SK-N-SH treated with all-trans-retinoic acid at 6 μM for 48 hours (cell line): ENCODE measurements at regions not wholly inside any gene's neighbourhood (a gene's known extent, or its start where the extent isn't known, plus 50 kb on each side); places are given as distances from the start of the nearest gene placed in this dataset.

Experiments
- ATAC-seq: fragments of 200-7000 bp; cut with Tn5 transposase; 3 replicates; pipeline ENCODE4 v1.9.1; 2020; ENCODE audit warnings: mild to moderate bottlenecking, moderate library complexity
- ARNTL ChIP-seq: fragments of 450-650 bp; formaldehyde crosslinking; IDR thresholded peaks from 2 replicates; pipeline ENCODE4 v1.5.0; 2020; ENCODE audit warnings: low read depth, mild to moderate bottlenecking, moderate library complexity, borderline replicate concordance
- BACH2 ChIP-seq: fragments of 250-450 bp; sonication (Bioruptor Pico); IDR thresholded peaks from 2 replicates; pipeline ENCODE4 v1.9.0; 2021; ENCODE audit warnings: mild to moderate bottlenecking, borderline replicate concordance
- CREB5 ChIP-seq: fragments of 250-450 bp; sonication (Bioruptor Pico); IDR thresholded peaks from 2 replicates; pipeline ENCODE4 v1.5.1; 2020; ENCODE audit warnings: low read depth, mild to moderate bottlenecking, moderate library complexity
- CSDC2 ChIP-seq: fragments of 250-450 bp; sonication (Bioruptor Pico); IDR thresholded peaks from 2 replicates; pipeline ENCODE4 v1.5.0; 2020; ENCODE audit warnings: mild to moderate bottlenecking, moderate library complexity
- ESRRG ChIP-seq: fragments of 250-450 bp; sonication (Bioruptor Pico); IDR thresholded peaks from 2 replicates; pipeline ENCODE4 v1.6.1; 2021; ENCODE audit warnings: mild to moderate bottlenecking
- ISL1 ChIP-seq: fragments of 250-450 bp; sonication (Bioruptor Pico); IDR thresholded peaks from 2 replicates; pipeline ENCODE4 v2.1.2; 2022; ENCODE audit warnings: mild to moderate bottlenecking, moderate library complexity
- OSR1 ChIP-seq: fragments of 250-450 bp; sonication (Bioruptor Pico); IDR thresholded peaks from 2 replicates; pipeline ENCODE4 v1.8.0; 2022; ENCODE audit warnings: moderate library complexity, mild to moderate bottlenecking, inconsistent platforms
- PATZ1 ChIP-seq: fragments of 250-450 bp; sonication (Bioruptor Pico); IDR thresholded peaks from 2 replicates; pipeline ENCODE4 v1.8.0; 2020; ENCODE audit warnings: mild to moderate bottlenecking, moderate library complexity, borderline replicate concordance
- POU6F1 ChIP-seq: fragments of 250-450 bp; sonication (Bioruptor Pico); IDR thresholded peaks from 2 replicates; pipeline ENCODE4 v1.8.0; 2021; ENCODE audit warnings: low read depth, mild to moderate bottlenecking, moderate library complexity, borderline replicate concordance
- PPARA ChIP-seq: fragments of 250-450 bp; sonication (Bioruptor Pico); IDR thresholded peaks from 2 replicates; pipeline ENCODE4 v1.5.0; 2020; ENCODE audit warnings: mild to moderate bottlenecking, borderline replicate concordance
- RARB ChIP-seq: fragments of 250-450 bp; sonication (Bioruptor Pico); IDR thresholded peaks from 2 replicates; pipeline ENCODE4 v1.8.0; 2021; ENCODE audit warnings: mild to moderate bottlenecking, moderate library complexity
- SNAI2 ChIP-seq: fragments of 250-450 bp; sonication (Bioruptor Pico); IDR thresholded peaks from 2 replicates; pipeline ENCODE4 v1.5.0; 2020; ENCODE audit warnings: mild to moderate bottlenecking, moderate library complexity
- TCF4 ChIP-seq: fragments of 250-450 bp; sonication (Bioruptor Pico); IDR thresholded peaks from 2 replicates; pipeline ENCODE4 v1.8.0; 2021; ENCODE audit warnings: mild to moderate bottlenecking, moderate library complexity, borderline replicate concordance
- TOX ChIP-seq: fragments of 250-450 bp; sonication (Bioruptor Pico); IDR thresholded peaks from 2 replicates; pipeline ENCODE4 v1.8.0; 2021; ENCODE audit warnings: mild to moderate bottlenecking, moderate library complexity, borderline replicate concordance
- ZC3H10 ChIP-seq: fragments of 250-450 bp; sonication (Bioruptor Pico); IDR thresholded peaks from 2 replicates; pipeline ENCODE4 v1.5.1; 2021; ENCODE audit warnings: mild to moderate bottlenecking, moderate library complexity
- ZFP3 ChIP-seq: fragments of 250-450 bp; sonication (Bioruptor Pico); IDR thresholded peaks from 2 replicates; pipeline ENCODE4 v1.5.0; 2020; ENCODE audit warnings: mild to moderate bottlenecking, moderate library complexity
- ZFP30 ChIP-seq: fragments of 450-650 bp; formaldehyde crosslinking; IDR thresholded peaks from 2 replicates; pipeline ENCODE4 v1.5.0; 2022; ENCODE audit warnings: mild to moderate bottlenecking, moderate library complexity
- ZNF565 ChIP-seq: fragments of 450-650 bp; formaldehyde crosslinking; conservative IDR thresholded peaks from 2 replicates; pipeline ENCODE4 v1.5.0; 2020; ENCODE audit warnings: low read depth, mild to moderate bottlenecking, moderate library complexity
- ZNF70 ChIP-seq: fragments of 450-650 bp; formaldehyde crosslinking; IDR thresholded peaks from 2 replicates; pipeline ENCODE4 v1.5.0; 2020; ENCODE audit warnings: mild to moderate bottlenecking, moderate library complexity
- ZNF8 ChIP-seq: fragments of 450-650 bp; formaldehyde crosslinking; IDR thresholded peaks from 2 replicates; pipeline ENCODE4 v1.5.0; 2020; ENCODE audit warnings: mild to moderate bottlenecking, moderate library complexity
- TF ChIP-seq, protein P1 (sequence below): fragments of 250-450 bp; sonication (Bioruptor Pico); IDR thresholded peaks from 2 replicates; pipeline ENCODE4 v1.5.0; 2020; ENCODE audit warnings: mild to moderate bottlenecking, moderate library complexity

- no peak for TF ChIP-seq ZC3H10 (CRISPR knock-in tag)
- no peak for TF ChIP-seq ZFP3 (CRISPR knock-in tag)
- no peak for TF ChIP-seq RARB (CRISPR knock-in tag)
- TF ChIP-seq ISL1 = no peak
- TF ChIP-seq OSR1 = no peak
- no peak for TF ChIP-seq TCF4 (CRISPR knock-in tag)
- no peak for TF ChIP-seq PPARA
- TF ChIP-seq POU6F1 (CRISPR knock-in tag) = no peak
- TF ChIP-seq ZNF8 = no peak
- TF ChIP-seq SNAI2 (CRISPR knock-in tag) = no peak
- no peak for TF ChIP-seq CREB5 (CRISPR knock-in tag)
- TF ChIP-seq ZFP30 = no peak
- TF ChIP-seq ZNF70 = no peak
- TF ChIP-seq, all 23 proteins: peak for 0
- ATAC-seq = no peak
Observed at GRCh38 chrX:109830704-109831206, 97.7 kb upstream of the ACSL4 start.

- no peak for TF ChIP-seq OSR1
- TF ChIP-seq ARNTL (CRISPR knock-in tag) = no peak
- no peak for ATAC-seq
Observed at GRCh38 chrX:109831326-109831985, 98.4 kb upstream of the ACSL4 start.

DNA sequence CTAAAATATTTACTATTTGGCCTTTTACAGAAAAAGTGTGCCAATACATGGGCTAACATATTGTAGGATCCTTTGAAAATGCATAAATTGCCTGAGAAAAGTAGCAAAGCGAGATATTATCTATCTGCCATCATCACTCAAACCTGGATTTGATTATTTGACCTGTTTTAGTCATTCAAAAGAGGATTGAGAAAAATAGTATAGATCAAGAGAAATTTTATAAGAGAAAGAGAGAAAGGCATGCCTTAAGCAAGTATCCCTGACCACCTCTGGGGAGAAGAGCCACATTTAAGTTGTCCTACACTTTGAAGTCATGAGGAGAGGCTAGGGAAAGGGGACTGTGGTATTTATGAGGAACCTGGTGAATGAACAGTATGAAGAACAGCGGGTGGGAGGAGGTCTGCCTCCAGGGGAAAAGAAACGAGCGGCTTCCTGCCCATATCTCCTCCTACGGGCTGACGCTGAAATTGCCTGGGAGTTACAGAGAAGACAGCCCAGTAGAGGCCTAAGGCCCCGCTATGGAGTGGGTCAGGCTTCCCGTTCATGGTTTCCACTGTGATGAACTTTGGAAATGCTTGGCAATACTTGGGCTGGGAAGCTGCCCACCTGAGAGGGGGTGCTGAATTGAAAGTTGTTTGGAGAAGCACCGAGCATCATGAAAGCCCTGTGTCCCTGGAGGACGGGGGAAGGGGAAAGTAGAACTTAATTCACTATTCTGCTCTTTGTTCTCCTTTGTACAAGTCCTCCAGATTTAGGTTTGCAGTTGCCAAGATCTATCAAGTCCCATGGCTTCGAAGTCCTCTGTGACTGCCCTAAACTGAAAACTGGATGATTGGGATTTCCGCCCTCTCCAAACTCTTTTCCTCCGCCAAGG lies 106.9 kb upstream of the ACSL4 start:
- TF ChIP-seq TCF4 (CRISPR knock-in tag) = no peak
- no peak for TF ChIP-seq ZC3H10 (CRISPR knock-in tag)
- no peak for TF ChIP-seq ESRRG
- TF ChIP-seq CSDC2 (CRISPR knock-in tag) = no peak
- TF ChIP-seq OSR1 = no peak
- TF ChIP-seq BACH2 (CRISPR knock-in tag) = no peak
- no peak for TF ChIP-seq ZNF565 (CRISPR knock-in tag)
- ATAC-seq = peak; percentile 42

- TF ChIP-seq ARNTL (CRISPR knock-in tag) (no peak), ZC3H10 (CRISPR knock-in tag) (no peak), ISL1 (0 out of 2 replicates have a peak, but pooled peaks have one; percentile 23), ZNF8 (no peak), CSDC2 (CRISPR knock-in tag) (no peak), PATZ1 (CRISPR knock-in tag) (peak; percentile 71; the same call in 1 of the 2 replicates)
- ATAC-seq = peak; percentile 85
Observed at GRCh38 chrX:109840585-109840984, 107.5 kb upstream of the ACSL4 start.

DNA sequence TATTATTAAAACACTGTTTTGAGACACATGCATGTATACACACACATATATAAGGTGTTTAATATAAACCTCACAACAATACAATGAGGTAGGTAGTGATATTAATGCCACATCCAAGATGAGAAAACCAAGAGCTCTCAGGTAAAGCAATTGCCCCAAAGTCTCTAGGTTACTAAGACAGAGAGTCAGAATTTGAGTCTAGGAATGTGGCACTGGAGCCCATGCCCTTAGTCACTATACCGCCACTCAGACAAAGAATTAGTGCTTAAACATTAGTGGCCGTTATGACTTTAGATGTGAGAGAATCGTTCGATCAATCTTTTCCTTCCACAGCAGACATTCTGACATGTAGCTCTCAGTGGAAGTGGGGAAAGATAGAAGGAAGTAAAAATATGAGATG lies 108.2 kb upstream of the ACSL4 start:
- no peak for ATAC-seq
- TF ChIP-seq PATZ1 (CRISPR knock-in tag) (no peak), ESRRG (no peak), CREB5 (CRISPR knock-in tag) (no peak), TCF4 (CRISPR knock-in tag) (no peak), TOX (CRISPR knock-in tag) (no peak), RARB (CRISPR knock-in tag) (no peak)
- TF ChIP-seq, protein P1, sequence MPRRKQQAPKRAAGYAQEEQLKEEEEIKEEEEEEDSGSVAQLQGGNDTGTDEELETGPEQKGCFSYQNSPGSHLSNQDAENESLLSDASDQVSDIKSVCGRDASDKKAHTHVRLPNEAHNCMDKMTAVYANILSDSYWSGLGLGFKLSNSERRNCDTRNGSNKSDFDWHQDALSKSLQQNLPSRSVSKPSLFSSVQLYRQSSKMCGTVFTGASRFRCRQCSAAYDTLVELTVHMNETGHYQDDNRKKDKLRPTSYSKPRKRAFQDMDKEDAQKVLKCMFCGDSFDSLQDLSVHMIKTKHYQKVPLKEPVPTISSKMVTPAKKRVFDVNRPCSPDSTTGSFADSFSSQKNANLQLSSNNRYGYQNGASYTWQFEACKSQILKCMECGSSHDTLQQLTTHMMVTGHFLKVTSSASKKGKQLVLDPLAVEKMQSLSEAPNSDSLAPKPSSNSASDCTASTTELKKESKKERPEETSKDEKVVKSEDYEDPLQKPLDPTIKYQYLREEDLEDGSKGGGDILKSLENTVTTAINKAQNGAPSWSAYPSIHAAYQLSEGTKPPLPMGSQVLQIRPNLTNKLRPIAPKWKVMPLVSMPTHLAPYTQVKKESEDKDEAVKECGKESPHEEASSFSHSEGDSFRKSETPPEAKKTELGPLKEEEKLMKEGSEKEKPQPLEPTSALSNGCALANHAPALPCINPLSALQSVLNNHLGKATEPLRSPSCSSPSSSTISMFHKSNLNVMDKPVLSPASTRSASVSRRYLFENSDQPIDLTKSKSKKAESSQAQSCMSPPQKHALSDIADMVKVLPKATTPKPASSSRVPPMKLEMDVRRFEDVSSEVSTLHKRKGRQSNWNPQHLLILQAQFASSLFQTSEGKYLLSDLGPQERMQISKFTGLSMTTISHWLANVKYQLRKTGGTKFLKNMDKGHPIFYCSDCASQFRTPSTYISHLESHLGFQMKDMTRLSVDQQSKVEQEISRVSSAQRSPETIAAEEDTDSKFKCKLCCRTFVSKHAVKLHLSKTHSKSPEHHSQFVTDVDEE (CRISPR knock-in tag) = no peak
